Activated T-cell treated with anti-CD3 and anti-CD28 coated beads, Interleukin-2, amount 50 U/mL, for 4 hours (primary cell): ENCODE measurements at regions not wholly inside any gene's neighbourhood (a gene's known extent, or its start where the extent isn't known, plus 50 kb on each side); places are given as distances from the start of the nearest gene placed in this dataset.

Experiments
- ATAC-seq, 2 donors: fragments of 200-7000 bp; cut with Tn5 transposase; one replicate each; pipeline ENCODE4 v1.10.0; 2021
- DNase-seq: peaks from one replicate; pipeline ENCODE4 v3.0.0-alpha.2; 2020
- H3K27me3 Mint-ChIP-seq: one replicate; pipeline ENCODE4 v1.8.0; 2021; ENCODE audit warnings: low read depth, mixed read lengths
- H3K36me3 Mint-ChIP-seq: one replicate; pipeline ENCODE4 v1.8.0; 2022; ENCODE audit warnings: mixed read lengths; ENCODE audit not compliant: insufficient read depth
- H3K4me1 Mint-ChIP-seq: one replicate; pipeline ENCODE4 v1.8.0; 2021; ENCODE audit warnings: low read depth, mixed read lengths
- H3K4me3 Mint-ChIP-seq: one replicate; pipeline ENCODE4 v1.8.0; 2021; ENCODE audit warnings: mild to moderate bottlenecking, moderate library complexity, mixed read lengths
- H3K9me3 Mint-ChIP-seq: one replicate; pipeline ENCODE4 v1.8.0; 2021; ENCODE audit warnings: mixed read lengths

GRCh38 chr10:29100505-29100904 is 188.4 kb upstream of the LYZL1 start:
- Mint-ChIP-seq H3K4me1 (no peaks in the 10 kb centered on the region), H3K27me3 (peaks cover 5% of the 10 kb centered on the region), H3K36me3 (no peaks in the 10 kb centered on the region), H3K4me3 (no peak overlapping the region), H3K9me3 (peaks cover 8% of the 10 kb centered on the region)
- DNase-seq (no peak), ATAC-seq (no peak)

- ATAC-seq (no peak), DNase-seq (no peak)
- no peaks in the 10 kb centered on the region for H3K4me1 Mint-ChIP-seq
- H3K36me3 Mint-ChIP-seq = no peaks in the 10 kb centered on the region
- peaks cover 6% of the 10 kb centered on the region for H3K9me3 Mint-ChIP-seq
- peaks cover 5% of the 10 kb centered on the region for H3K27me3 Mint-ChIP-seq
- no peak overlapping the region for H3K4me3 Mint-ChIP-seq
These were observed 186.6 kb upstream of the LYZL1 start for GRCh38 chr10:29102233-29102632.

GRCh38 chr10:29102636-29103035 is 186.2 kb upstream of the LYZL1 start:
- ATAC-seq (no peak), DNase-seq (no peak)
- H3K36me3 Mint-ChIP-seq = no peaks in the 10 kb centered on the region
- peaks cover 3% of the 10 kb centered on the region for H3K9me3 Mint-ChIP-seq
- no peak overlapping the region for H3K4me3 Mint-ChIP-seq
- H3K4me1 Mint-ChIP-seq = no peaks in the 10 kb centered on the region
- peaks cover 5% of the 10 kb centered on the region for H3K27me3 Mint-ChIP-seq

- DNase-seq = no peak
- Mint-ChIP-seq H3K4me3 (no peak overlapping the region), H3K4me1 (no peaks in the 10 kb centered on the region), H3K36me3 (no peaks in the 10 kb centered on the region), H3K9me3 (no peaks in the 10 kb centered on the region), H3K27me3 (peaks cover 5% of the 10 kb centered on the region)
- no peak for ATAC-seq
These were observed 184.0 kb upstream of the LYZL1 start for GRCh38 chr10:29104661-29105399.

GRCh38 chr10:29105516-29106215 is 183.2 kb upstream of the LYZL1 start:
- Mint-ChIP-seq H3K4me1 (no peaks in the 10 kb centered on the region), H3K4me3 (no peak overlapping the region), H3K36me3 (no peaks in the 10 kb centered on the region), H3K27me3 (peaks cover 5% of the 10 kb centered on the region), H3K9me3 (no peaks in the 10 kb centered on the region)
- ATAC-seq = no peak
- DNase-seq = no peak

- H3K4me3 Mint-ChIP-seq = no peak overlapping the region
- no peaks in the 10 kb centered on the region for H3K4me1 Mint-ChIP-seq
- H3K9me3 Mint-ChIP-seq = no peaks in the 10 kb centered on the region
- no peak for ATAC-seq
- peaks cover 5% of the 10 kb centered on the region for H3K27me3 Mint-ChIP-seq
- no peak for DNase-seq
- H3K36me3 Mint-ChIP-seq = no peaks in the 10 kb centered on the region
These were observed 182.6 kb upstream of the LYZL1 start for GRCh38 chr10:29106287-29106686.

- peaks cover under 1% of the 10 kb centered on the region for H3K27me3 Mint-ChIP-seq
- no peaks in the 10 kb centered on the region for H3K4me1 Mint-ChIP-seq
- DNase-seq (no peak), ATAC-seq (no peak)
- H3K36me3 Mint-ChIP-seq = no peaks in the 10 kb centered on the region
- no peaks in the 10 kb centered on the region for H3K9me3 Mint-ChIP-seq
- no peak overlapping the region for H3K4me3 Mint-ChIP-seq
These were observed 180.9 kb upstream of the LYZL1 start for GRCh38 chr10:29107866-29108498.

- H3K9me3 Mint-ChIP-seq = no peaks in the 10 kb centered on the region
- H3K27me3 Mint-ChIP-seq = peaks cover 2% of the 10 kb centered on the region
- H3K36me3 Mint-ChIP-seq = no peaks in the 10 kb centered on the region
- H3K4me3 Mint-ChIP-seq = no peak overlapping the region
- DNase-seq = no peak
- H3K4me1 Mint-ChIP-seq = no peaks in the 10 kb centered on the region
- ATAC-seq = no peak
These were observed 178.9 kb upstream of the LYZL1 start for GRCh38 chr10:29109707-29110571.

- peaks cover 2% of the 10 kb centered on the region for H3K27me3 Mint-ChIP-seq
- DNase-seq (no peak), ATAC-seq (no peak)
- no peaks in the 10 kb centered on the region for H3K36me3 Mint-ChIP-seq
- H3K9me3 Mint-ChIP-seq = peaks cover 10% of the 10 kb centered on the region
- no peak overlapping the region for H3K4me3 Mint-ChIP-seq
- H3K4me1 Mint-ChIP-seq = no peaks in the 10 kb centered on the region
These were observed 175.8 kb upstream of the LYZL1 start for GRCh38 chr10:29112827-29113615.

GRCh38 chr10:29113616-29113945 is 175.3 kb upstream of the LYZL1 start:
- DNase-seq (no peak), ATAC-seq (no peak)
- peaks cover 14% of the 10 kb centered on the region for H3K9me3 Mint-ChIP-seq
- H3K4me1 Mint-ChIP-seq = no peaks in the 10 kb centered on the region
- peaks cover 2% of the 10 kb centered on the region for H3K27me3 Mint-ChIP-seq
- H3K36me3 Mint-ChIP-seq = no peaks in the 10 kb centered on the region
- no peak overlapping the region for H3K4me3 Mint-ChIP-seq

- Mint-ChIP-seq H3K9me3 (peaks cover 18% of the 10 kb centered on the region), H3K4me3 (no peak overlapping the region), H3K36me3 (no peaks in the 10 kb centered on the region), H3K27me3 (peaks cover 2% of the 10 kb centered on the region), H3K4me1 (no peaks in the 10 kb centered on the region)
- ATAC-seq = no peak
- DNase-seq = no peak
These were observed 174.7 kb upstream of the LYZL1 start for GRCh38 chr10:29114141-29114540.

- H3K4me3 Mint-ChIP-seq = no peak overlapping the region
- ATAC-seq (no peak), DNase-seq (no peak)
- no peaks in the 10 kb centered on the region for H3K36me3 Mint-ChIP-seq
- H3K9me3 Mint-ChIP-seq = peaks cover 18% of the 10 kb centered on the region
- H3K27me3 Mint-ChIP-seq = peaks cover 2% of the 10 kb centered on the region
- H3K4me1 Mint-ChIP-seq = no peaks in the 10 kb centered on the region
These were observed 171.1 kb upstream of the LYZL1 start for GRCh38 chr10:29117781-29118180.

GRCh38 chr10:29119374-29119773 is 169.5 kb upstream of the LYZL1 start:
- Mint-ChIP-seq H3K4me3 (no peak overlapping the region), H3K4me1 (no peaks in the 10 kb centered on the region), H3K36me3 (no peaks in the 10 kb centered on the region), H3K27me3 (no peaks in the 10 kb centered on the region), H3K9me3 (peaks cover 18% of the 10 kb centered on the region)
- DNase-seq = no peak
- no peak for ATAC-seq

- Mint-ChIP-seq H3K9me3 (peaks cover 18% of the 10 kb centered on the region), H3K27me3 (no peaks in the 10 kb centered on the region), H3K4me1 (no peaks in the 10 kb centered on the region), H3K36me3 (no peaks in the 10 kb centered on the region), H3K4me3 (no peak overlapping the region)
- ATAC-seq (no peak), DNase-seq (no peak)
These were observed 168.7 kb upstream of the LYZL1 start for GRCh38 chr10:29120216-29120615.
